SK-N-SH treated with all-trans-retinoic acid at 6 μM for 48 hours (cell line): ENCODE measurements at regions not wholly inside any gene's neighbourhood (a gene's known extent, or its start where the extent isn't known, plus 50 kb on each side); places are given as distances from the start of the nearest gene placed in this dataset.

Experiments used
- BACH2 ChIP-seq: fragments of 250-450 bp; sonication (Bioruptor Pico); IDR thresholded peaks from 2 replicates; pipeline ENCODE4 v1.9.0; 2021; ENCODE audit warnings: mild to moderate bottlenecking, borderline replicate concordance
- ISL1 ChIP-seq: fragments of 250-450 bp; sonication (Bioruptor Pico); IDR thresholded peaks from 2 replicates; pipeline ENCODE4 v2.1.2; 2022; ENCODE audit warnings: mild to moderate bottlenecking, moderate library complexity

- TF ChIP-seq ISL1 (CRISPR knock-in tag) (peak; percentile 32; the same call in 1 of the 2 replicates), BACH2 (no peak)
These were observed 88.4 kb upstream of the DNAH5 start for GRCh38 chr5:14032918-14033317.
